GM18909 (cell line): ENCODE measurements at regions not wholly inside any gene's neighbourhood (a gene's known extent, or its start where the extent isn't known, plus 50 kb on each side); places are given as distances from the start of the nearest gene placed in this dataset.

Experiments
- ATAC-seq: cut with Tn5 transposase; IDR thresholded peaks from one replicate; pipeline ENCODE4 v1.9.1; 2021; ENCODE audit warnings: mild to moderate bottlenecking; ENCODE audit not compliant: unreplicated experiment, poor library complexity

DNA sequence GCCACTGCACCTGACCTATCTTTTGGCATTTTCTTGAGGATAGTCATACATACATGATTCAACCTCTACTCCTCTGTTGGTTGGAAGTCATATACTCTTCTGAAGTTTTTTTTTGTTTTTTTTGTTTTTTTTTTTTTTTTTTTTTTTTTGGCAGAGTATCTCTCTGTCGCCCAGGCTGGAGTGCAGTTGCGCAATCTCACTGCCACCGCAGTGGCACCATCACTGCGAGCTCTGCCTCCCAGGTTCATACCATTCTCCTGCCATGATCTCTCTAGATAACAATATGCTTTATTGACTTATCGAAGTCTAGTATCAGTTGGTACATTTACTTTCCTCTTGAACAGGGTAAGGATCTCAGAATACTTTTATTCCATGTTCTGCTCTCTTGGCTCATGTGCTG, 224.2 kb upstream of the WSCD1 start:
- ATAC-seq, result no peak

DNA sequence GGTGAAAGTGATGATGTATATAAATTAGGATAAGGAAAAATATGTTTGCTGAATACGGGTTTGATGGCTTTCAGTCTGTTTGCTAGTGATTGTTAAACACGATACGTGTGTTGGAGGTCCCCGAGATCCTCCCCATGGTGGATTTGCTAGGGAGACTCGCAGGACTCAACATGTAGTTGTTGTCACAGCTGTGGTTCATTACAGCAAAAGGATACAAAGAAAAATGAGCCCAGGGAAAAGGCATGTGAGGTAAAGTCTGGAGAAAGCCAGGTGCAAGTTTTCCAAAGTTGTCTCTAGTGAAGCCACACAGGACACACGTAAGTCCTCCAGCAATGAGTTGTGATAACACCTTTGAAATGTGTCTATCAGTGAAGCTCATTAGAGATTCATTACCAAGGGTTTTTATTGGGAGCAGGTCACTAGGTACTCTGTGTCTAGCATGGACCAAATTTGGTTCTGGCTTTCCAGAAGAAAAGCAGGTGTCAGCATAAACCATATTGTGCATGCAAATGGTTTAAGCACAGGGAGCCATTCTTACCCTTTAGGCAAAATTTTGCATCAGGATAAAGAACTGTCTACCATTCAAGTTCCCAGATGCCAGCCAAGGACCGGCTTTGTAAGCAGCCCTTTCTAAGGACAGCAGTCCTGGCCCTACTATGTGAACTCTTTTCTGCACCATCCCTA, 215.2 kb upstream of the WSCD1 start:
- ATAC-seq, result no peak

DNA sequence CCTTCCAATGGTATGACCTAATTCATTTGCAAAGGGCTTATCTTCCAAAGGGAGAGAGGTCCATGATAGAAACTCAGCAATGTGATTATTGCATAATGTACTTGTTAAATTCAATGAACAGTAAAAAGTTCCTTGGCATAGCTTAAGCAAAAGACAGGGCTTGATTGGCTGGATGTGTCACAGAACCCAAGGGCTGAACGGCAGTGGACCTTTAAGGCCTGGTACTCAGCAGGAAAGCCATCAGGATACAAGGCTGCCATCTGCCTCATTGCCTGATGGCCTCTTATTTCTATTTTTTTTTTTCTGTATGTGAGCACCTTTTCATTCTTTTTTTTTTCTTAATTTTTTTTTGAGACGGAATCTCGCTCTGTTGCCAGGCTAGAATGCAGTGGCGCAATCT, 208.9 kb upstream of the WSCD1 start:
- ATAC-seq, result no peak

DNA sequence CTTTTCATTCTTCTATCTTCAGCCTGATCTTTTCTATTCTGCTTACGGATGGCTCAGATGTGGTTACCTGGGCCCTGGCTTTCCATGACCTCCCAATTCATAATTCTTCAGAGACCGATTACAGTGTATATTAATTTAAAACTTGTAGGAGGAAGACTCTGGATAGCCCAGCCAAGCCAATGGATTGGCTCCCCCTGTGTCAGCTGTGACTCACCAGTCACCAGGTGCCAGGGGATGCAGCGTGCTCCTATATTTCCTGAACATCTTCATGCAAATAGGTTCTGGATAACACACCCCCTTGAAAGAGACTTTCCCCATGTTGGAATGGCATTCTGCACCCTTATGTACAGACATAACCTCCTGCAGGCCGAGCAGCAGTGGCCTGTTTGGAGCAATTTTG, 208.3 kb upstream of the WSCD1 start:
- ATAC-seq, result no peak

DNA sequence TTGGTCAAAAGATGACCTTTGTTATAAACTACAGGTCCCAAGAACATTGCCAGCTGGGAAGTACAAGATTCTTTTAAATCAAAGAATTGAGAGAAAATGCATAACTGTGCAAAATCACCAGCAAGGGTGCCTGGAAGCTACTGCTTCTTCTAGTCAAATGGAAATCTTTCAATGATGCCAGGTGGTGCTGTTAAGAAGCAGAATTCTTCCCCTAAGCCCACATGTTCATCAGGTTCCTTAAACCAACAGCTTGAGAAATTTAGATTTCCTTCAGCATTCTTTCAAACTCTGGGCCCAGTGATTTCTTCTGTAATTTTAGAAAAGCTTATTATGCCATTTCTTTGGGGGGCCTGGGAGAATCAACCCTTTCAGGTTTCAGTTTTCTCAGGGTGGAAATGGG, 207.8 kb upstream of the WSCD1 start:
- no peak for ATAC-seq

DNA sequence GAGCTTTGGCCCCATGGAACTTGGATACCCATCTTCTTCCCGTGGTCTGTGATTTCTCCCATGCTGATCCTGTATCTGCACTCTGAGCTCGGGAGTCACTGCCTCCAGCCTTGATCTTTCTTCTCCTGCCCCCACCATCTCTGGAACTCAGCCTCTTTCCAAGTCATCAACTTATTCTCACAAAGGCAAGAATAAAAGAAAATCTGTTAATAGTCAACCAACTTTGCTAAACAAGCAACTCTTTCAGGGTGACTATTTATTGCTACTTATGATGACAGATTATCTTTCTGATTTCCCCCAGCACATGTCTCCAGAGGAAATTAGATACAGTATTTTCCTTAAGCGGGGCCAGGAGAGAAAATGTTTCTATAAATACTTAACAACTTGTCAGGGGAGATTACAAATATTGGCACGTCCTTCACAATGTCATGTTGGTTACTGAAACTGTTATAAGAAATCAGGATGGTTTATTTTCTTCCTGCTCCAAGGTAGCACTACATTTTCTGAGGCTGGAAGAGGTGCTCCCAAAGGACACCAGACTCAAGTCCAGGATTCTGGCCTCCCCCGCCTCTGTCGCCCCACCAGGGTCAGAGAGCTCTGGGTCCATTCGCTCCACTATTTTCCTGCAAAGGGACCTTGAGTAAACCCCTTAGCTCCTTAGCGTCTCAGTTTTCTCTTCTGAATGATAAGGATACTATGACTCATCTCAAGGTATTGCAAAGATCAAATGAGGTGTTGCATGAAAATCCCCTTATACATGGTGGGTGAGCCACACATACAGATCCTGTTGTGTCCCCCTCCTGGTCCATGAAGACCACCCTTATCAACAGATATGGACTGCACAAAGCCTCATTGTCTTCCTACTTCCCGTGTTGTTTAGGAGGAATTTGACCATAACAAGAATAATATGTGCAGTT, 205.2 kb upstream of the WSCD1 start:
- ATAC-seq, result no peak

DNA sequence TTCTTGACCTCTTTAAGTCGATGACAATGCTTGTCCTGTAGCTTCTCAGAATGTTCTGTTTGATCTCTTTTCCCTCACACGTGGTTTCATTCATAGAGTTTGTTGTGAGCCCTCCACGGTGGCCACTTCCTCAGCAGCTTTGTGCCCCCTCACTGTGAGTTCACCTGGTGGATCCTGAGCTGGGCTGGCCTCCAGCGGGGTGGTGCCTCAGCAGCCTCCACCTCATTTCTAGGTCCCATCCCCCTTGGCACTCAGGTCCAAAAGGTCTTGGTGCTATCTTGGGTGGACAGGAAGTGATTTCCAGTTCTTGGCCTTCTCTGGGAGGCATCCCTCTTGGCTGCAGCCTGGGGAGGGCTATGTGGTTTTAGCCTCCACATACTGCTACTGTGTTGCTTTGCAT, 203.2 kb upstream of the WSCD1 start:
- no peak for ATAC-seq

DNA sequence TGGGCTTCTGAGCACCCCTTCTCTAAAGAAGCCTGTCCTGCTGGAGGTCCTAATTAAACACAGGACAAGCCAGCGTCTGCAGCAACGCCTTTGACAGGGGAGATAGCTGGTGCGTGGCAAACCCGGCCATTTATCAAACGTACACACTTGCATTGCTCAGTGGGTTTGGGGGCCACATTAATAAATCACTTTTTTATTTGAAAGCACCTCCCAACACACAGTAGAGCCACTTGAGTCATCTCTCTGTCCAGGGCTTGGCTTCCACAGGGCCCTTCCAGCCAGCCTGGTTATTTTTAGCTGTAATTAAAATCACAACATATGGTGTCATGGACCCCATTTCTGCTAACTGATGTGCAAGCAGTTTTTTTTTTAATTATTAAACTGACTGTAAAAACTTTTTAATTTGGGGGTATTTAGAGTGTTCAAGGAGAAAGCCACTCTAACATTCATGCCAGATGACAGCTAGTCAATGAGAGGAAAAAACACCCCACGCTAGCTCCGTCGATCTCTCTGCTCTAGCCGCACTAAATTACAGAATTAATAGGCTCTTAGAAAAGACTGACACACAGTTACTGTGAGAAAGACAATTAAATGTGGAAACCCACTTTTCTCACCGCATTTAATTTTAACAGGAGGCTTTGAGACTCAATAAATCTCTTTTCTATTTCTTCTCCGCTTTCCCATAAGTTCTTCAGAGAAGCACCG, 201.0 kb upstream of the WSCD1 start:
- no peak for ATAC-seq

DNA sequence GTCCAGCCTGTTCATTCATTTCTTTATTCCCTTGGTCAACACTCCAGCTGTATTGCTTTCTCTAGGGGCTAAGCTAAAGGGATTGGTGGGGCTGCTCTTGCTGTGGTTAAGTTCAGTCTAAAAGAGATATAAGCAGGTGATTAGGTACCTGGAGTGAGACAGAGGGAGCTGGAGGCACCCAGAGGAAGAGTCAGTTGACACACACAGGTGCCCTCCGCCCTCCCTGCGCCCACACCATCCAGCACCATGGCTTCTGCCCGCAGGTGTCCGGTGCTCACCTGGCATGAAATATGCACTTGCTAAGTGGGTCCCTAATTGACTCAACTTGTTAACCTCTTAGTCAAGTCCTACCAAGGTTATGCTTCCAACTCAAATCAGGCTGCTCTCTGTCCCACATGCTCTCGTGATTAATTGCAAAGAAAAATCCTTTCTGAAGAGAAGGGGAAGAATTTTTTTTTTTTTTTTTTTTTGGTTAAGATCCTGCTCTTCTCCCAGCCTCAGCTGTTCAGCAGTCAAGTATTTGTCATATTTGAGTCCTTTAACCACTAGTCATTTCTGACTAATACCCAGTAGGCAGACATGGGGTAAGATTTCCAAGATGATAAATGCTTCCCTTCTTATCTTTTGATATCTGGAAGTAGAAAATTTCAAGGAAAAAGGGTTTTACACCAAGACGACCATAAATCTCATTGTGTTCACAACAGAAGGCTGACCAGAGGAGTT, 199.8 kb upstream of the WSCD1 start:
- ATAC-seq, result no peak

DNA sequence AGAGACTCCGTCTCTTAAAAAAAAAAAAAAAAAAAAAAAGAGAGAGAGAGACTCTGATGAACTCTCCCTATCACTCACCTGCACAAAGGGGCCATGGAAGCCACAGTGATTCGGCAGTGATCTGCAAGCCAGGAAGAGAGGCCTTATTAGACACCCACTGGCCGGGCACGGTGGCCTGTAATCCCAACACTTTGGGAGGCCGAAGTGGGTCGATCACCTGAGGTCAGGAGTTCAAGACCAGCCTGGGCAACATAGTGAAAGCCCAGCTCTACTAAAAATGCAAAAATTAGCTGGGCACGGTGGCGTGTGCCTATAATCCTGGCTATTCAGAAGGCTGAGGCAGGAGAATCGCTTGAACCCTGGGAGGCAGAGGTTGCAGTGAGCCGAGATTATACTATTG, 198.5 kb upstream of the WSCD1 start:
- no peak for ATAC-seq

DNA sequence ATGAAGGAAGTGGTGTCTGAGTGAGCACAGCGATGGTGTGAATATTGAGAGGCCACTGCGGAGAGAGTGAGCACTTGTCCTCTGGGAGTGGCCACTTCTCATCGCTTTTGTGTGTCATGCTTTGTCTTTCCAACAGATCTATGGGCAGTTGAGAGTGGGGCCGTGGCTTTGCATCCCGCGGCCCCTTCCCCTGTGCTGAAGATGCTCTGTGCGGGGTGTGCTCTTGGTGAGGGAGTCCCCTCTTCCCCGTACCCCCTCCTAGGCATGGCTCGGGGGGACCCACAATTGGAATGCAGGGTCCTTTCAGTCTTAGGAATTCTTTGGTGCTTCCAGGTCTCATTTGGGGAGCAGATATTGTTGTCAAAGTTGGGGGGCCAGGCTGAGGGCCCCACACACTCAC, 197.3 kb upstream of the WSCD1 start:
- ATAC-seq, result no peak

DNA sequence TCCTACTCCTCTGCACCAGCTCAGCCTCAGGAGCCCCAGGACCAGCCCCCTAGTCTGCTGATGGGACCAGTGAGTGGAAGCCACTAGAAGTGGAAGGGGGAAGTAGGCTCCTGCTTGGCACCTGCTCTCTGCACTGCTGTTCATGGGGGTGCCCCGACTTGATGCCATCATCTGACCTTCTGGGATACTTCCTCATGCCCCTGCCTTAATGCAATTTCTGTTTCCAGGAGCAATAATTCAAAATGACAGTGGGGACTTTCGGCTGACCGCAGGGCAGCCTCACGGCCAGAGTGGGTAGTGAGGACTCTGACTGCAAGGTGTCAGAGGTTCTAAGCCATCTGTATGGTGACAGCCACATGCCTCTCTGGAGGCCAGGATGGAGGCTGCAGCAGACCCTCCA, 196.4 kb upstream of the WSCD1 start:
- ATAC-seq, result no peak

DNA sequence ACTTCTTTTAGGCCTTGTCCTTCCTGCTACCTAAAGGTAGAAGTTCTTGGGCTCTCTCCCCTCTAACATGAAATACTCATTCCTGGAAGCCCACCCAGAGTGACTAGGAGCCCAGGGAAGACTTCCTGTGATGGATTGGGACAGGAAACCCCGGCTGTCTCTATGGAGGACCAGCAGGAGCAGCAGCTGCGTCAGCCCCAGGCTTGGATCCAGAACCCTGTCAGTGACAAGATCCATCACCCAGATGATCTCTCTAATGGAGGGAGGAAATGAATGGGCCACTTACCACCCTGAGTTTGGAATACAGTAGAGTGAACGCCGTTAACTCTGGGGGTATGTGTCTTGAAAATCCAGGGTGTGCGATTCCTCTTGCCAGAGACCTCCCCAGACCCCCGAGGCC, 195.7 kb upstream of the WSCD1 start:
- ATAC-seq, result no peak

DNA sequence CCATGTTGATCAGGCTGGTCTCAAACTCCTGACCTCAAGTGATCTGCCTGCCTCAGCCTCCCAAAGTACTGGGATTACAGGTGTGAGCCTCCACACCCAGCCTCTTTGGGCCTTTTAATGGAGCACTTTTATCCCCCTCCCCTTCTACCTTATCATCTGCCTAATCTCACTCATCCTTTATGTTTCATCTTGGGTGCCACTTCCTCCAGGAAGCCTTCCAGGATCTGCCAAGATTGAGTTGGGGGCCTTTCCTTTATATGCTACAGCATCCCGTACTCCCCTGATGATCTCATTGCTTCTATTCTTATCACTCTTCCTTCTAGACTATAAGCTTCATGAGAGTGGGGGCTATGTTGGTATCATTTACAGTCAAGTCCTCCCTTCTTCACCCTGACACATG, 192.8 kb upstream of the WSCD1 start:
- no peak for ATAC-seq

DNA sequence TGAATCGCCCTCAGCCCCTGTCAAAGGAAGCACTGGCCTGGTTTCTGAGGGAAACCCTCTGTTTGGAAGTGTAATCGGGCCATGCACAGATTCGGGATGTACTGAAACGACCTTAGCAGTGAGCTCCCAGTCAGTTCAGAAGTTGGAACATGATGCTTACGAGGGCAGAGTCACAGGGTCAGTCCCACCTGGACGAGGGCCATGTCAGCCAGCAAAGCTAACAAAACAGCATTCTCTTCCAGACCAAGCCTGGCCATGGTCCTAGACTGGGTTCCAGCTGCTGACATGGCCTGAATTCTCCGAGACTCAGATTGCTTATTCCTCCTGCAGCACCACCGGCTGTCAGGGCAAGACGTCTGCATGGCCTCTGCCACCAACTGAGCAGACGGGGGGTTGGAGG, 192.2 kb upstream of the WSCD1 start:
- no peak for ATAC-seq

DNA sequence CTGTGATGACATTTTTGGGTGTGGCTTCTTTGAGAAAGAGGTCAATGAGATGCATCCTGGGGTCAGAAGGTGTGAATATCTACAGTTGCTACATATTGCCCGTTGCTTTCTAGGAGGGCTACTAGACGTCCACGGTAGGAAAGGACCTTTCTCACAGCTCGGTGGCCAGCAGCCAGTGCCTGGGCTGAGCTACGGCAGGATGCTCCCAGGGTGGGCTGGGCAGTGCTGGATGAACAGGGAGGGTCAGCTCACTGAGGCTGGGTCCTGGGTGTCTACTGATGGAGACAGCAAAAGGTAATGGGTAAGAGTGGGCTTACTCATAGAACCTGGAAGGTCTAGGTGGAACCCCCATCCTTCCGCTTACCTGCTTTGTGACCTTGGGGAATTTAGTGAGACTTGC, 188.3 kb upstream of the WSCD1 start:
- ATAC-seq, result no peak

DNA sequence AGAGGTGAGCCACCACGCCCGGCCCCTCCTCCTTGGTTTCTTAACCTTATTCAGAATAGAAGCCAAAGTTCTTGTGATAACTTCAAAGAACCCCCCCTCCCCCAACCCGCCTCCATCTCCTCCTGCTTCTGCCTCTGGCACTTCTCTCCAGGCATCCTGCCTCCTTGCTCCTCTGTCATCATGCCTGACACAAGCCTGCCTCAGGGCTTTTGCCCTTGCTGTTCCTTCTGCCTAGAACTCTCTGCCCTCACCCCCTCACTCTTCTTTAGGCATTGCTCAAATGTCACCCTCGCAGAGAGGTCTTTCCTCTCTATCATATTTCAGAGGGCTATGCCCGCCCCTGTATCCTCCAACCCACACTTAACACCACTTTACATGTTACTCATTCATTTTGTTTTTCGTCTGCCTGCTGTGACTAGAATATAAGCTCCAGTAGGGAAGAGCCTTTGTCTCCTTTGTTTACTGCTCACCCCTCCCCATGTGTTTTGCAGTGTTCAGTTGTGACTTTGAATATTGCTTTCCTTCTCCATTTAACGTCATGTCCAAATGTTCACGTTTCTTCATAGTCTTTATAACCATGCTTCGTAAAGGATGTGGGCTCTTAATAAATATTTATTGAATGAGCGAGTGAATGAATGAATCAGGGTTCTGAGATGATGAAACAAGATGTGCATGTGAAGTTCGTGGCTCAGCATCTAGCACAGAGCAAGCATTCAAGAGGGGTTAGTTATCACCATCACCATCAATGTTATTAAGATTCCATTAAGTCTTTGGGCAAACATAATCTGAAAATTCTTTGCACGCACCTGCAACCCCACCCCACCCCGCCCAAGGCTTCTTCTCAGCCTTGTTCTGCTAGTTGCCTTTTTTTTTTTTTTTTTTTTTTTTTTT, 186.2 kb upstream of the WSCD1 start:
- no peak for ATAC-seq

DNA sequence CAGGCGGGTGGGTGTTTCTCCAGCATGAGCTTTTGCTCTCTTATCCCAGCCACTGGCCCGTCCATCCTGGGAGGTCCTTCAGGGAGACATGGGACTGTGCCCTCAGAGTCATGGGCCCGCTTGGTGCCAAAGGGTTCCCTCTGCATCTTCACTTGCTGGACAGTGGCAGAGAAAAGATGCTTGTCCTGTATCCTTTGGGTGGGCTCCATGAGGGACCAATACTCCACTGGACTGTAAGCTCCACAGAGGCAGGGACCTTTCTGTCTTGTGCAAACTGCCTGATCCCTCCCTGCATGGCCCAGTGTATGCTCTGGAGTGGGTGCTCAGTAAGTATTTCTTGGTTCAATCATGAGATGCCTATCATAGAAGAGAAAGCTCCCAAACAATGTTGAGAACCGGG, 184.8 kb upstream of the WSCD1 start:
- no peak for ATAC-seq

DNA sequence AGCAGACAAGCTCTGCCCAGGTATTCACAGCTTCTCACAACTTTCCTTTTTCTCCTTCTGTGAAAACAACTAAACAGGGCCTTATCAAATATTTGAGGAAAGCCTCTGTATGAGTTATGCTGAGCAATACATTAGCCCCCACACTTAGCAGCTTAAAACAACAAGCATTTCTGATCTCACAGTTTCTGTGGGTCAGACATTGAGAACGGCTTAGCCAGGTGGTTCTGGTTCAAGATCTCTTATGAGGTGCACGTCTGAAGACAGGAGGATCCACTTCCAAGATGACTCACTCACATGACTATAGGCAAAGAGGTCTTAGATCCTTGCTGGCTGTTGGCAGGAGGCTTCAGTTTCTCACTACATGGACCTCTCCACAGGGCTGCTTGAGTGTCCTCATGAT, 181.4 kb upstream of the WSCD1 start:
- no peak for ATAC-seq
